ENCODE measurements at regions not wholly inside any gene's neighbourhood (a gene's known extent, or its start where the extent isn't known, plus 50 kb on each side); places are given as distances from the start of the nearest gene placed in this dataset.

DNA sequence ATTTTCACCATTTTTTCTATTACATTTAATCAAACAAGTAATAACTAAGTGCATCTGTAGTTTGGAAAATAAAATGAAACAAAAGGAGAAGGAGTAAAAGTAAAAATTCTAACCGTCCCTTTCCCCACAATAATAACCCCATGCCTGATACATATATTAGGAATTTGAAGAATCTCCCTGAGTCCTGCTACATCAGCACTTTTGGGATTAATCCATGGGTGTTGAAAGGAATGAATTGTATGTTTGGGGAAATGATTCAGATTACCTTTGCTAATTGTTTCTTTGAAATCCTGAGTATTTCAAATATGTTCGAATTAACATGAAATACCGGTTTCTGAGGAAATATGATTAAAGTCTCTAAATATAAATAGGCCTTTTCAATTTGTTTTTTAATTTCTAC lies 648.0 kb downstream of the CDY2B start:
- TF ChIP-seq FOS (IDR thresholded peaks at IDR 0.05; ENCODE audit: borderline replicate concordance, insufficient read depth, low read length) = no peak
- TF ChIP-seq, protein P1, sequence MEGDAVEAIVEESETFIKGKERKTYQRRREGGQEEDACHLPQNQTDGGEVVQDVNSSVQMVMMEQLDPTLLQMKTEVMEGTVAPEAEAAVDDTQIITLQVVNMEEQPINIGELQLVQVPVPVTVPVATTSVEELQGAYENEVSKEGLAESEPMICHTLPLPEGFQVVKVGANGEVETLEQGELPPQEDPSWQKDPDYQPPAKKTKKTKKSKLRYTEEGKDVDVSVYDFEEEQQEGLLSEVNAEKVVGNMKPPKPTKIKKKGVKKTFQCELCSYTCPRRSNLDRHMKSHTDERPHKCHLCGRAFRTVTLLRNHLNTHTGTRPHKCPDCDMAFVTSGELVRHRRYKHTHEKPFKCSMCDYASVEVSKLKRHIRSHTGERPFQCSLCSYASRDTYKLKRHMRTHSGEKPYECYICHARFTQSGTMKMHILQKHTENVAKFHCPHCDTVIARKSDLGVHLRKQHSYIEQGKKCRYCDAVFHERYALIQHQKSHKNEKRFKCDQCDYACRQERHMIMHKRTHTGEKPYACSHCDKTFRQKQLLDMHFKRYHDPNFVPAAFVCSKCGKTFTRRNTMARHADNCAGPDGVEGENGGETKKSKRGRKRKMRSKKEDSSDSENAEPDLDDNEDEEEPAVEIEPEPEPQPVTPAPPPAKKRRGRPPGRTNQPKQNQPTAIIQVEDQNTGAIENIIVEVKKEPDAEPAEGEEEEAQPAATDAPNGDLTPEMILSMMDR (IDR thresholded peaks at IDR 0.05; ENCODE audit: extremely low read depth in 1 of 2, insufficient read depth in 1 of 2, low read depth in 1 of 2, low read length in 2 of 2) = no peak
